GM18909 (cell line): ENCODE measurements at regions not wholly inside any gene's neighbourhood (a gene's known extent, or its start where the extent isn't known, plus 50 kb on each side); places are given as distances from the start of the nearest gene placed in this dataset.
"Not testable (repeated sequence)": the region's sequence is repeated elsewhere in the genome, so short reads cannot be mapped to it uniquely, and the experiment has no call there.

Source experiments
- ATAC-seq: cut with Tn5 transposase; IDR thresholded peaks from one replicate; pipeline ENCODE4 v1.9.1; 2021; ENCODE audit warnings: mild to moderate bottlenecking; ENCODE audit not compliant: unreplicated experiment, poor library complexity

DNA sequence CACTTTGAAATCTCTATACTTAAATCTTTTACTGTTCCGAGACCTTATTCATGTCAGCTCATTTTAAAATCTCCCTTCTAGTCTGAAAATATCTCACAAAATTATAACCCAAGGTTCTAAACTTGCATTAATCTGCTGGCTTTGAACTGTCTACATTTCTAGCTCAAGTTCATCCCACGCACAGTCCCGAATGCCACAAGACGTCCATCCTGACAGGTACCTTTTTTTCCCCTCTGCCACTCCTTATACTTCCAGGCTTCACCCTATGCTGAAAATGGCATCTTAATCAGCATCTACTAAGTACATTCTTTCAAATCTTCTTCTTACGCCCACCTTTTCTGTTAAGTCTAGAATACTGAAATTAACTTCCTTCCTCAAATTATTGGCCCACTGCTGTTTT, 259.2 kb upstream of the GALNTL6 start:
- ATAC-seq = no peak

DNA sequence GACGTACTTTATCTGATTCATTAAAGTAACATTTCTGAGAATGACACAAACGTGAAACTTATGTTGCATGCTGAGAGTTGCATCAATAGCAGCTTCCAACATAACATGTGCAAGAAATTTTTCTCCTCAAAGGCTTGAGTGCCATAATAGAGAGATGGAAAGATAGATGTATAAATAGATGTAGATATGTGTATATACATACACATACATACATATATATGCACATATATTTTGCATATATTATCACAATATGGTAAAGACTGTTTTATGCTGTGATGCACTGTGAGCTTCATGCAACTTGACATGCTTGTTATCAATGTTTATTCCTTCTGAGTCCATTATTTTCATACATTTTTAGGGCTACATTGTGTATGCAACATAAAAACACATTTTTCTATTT, 270.6 kb upstream of the GALNTL6 start:
- no peak for ATAC-seq

DNA sequence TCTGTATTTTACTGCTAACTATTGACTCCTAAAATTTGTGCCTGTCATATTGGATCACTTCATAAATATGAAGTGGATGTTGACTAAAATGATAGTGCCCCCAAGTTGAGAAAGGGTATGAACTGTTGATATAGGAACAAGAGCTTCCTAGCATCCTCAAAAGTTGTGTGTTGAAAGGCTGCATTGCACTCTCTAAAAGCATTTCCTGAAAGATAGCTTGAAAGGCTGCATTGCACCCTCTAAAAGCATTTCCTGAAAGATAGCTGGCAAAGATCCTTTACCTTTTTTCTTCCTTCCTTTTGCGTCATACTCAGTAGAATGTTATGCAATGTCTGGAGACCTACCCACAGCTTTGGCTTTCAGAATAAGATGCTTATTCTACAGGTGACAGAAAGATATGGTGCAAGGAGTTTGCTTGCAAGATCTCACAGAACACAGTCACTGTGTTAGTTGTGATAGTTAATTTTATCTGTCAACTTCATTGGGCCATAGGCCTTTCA, 274.6 kb upstream of the GALNTL6 start:
- no peak for ATAC-seq

DNA sequence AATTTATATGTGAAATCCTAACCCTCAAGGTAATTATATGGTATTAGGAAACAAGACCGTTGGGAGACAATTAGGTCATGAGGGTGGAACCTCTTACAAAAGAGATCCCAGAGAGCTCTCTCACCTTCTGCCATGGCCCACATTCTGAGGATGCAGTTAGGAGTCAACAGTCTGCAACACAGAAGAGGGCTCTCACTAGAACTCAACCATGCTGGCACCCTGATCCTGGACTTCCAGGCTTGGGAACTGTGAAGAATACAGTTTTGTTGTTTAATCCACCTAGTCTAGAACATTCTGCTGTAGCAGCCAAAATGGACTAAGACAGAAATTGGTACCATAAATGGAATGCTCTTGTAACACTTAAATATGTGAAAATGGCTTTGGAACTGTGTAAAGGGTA, 278.8 kb upstream of the GALNTL6 start:
- no peak for ATAC-seq

DNA sequence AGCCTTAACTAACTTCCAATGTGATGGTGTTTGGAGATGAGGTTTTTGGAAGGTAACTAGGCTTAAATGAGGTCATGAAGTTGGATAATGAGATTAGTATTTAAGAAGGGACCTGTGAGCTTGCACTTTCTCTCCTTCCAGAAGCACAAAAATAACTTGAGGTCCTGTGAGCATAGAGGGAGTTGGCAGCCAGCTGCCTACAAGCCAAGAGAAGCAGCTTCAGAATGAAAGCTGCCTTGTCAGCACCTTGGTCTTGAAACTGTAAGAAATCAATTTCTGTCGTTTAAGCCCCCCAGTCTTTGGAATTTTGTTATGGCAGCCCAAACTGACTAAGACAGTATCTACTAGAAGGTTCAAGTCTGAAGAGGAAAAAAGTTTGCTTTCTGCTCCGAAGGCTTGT, 280.2 kb upstream of the GALNTL6 start:
- ATAC-seq = no peak

DNA sequence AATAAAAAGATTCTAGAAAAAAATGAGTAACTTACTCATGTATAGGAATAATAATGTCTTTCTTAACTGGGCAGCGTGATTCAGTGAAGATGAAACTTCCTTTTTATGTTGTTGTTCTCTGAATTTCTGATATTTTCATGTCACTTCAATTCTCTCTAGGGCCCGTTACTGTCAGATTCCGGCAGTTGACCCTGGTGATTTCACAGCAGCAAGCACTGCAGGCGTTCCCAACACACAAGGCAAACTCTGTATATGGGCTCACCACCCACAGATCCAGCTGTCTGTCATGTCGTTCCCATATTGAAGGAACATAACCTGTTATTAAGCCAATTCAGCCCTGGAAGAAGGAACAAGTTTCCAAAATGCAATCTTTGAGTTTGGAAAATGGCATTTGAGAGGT, 288.3 kb upstream of the GALNTL6 start:
- ATAC-seq = no peak

DNA sequence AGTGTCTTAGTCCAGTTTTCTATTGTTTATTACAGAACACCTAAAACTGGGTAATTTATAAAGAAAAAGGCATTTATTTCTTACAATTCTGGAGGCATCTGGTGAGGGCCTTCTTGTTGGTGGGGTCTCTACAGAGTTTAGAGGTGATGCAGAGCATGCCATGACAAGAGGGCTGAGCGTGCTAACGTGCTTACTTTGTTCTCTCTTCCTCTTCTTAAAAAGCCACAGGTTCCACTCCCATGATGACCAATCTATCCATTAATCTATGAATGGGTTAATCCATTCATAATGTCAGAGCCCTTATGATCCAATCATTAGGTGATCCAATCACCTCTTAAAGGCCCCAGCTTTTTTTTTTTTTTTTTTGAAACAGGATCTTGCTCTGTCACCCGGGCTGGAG, 291.5 kb upstream of the GALNTL6 start:
- no peak for ATAC-seq

DNA sequence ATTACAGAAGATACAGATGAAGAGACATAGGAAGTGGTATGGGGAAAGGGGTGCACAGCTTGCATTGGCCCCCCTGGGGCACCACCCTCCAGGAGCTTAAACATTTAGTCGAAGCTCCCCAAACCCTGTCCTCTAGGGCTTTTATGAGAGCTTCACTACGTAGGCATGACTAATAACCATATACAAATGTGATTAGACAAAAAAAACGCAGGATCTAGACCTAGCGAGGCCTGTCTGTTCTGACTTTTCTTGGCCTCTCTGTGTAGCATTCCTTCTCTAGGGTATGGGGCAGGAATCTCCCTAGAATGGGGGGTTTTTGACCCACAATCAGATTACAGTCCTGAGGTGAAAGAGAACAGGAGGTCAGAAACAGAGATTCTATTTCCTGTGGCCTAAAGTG, 293.7 kb upstream of the GALNTL6 start:
- no peak for ATAC-seq

DNA sequence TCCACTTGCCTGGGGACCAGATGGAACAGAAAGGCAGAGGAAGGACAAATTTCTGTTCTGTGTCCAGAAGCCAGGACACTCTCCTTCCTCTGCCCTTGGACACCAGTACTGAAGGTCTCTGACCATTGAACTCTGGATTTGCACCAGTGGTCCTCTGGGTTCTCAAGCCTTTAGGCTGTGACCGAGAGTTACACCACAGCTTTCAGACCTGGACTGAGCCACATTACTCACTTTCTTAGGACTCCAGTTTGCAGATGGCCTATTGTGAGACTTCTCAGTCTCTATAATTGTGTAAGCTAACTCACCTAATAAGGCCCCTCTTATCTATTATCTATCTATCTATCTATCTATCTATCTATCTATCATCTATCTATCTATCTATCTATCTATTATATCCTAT, 295.3 kb upstream of the GALNTL6 start:
- no peak for ATAC-seq

DNA sequence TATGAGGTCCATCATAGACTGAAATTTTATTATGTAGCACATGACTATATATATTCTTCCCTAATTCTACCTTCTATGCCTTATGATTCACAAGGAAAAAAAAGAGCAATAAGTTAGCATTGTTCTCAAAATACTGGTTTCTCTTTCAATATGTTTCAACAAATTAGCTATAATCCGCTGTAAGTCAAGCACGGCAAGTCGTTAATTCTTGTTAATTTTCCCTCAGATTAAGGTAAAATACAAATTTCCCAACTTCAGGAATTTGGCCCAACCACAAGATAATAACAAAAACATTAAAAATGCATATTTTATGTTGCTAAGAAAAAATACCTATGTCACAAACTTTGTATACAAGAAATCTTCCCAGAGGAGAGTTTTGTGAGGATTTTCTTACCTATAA, 296.5 kb upstream of the GALNTL6 start:
- no peak for ATAC-seq

DNA sequence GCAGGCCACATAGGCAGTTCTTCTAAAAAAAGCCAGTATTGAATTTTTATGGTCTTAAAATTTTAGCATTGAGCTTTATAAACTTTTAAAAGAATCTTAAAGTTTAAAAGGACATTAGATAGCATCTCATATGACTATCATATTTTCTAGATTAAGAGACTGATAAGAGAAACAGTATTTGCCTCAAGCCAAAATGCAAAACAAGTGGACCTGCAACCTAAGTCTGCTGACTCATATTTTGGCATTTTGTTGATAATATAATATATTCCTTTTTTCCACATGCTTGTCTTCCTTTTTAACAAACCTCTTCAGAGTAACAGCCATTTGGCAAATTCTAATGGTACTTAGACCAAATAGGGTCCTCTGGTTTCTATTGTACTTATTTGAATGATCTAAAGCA, 328.5 kb upstream of the GALNTL6 start:
- no peak for ATAC-seq

DNA sequence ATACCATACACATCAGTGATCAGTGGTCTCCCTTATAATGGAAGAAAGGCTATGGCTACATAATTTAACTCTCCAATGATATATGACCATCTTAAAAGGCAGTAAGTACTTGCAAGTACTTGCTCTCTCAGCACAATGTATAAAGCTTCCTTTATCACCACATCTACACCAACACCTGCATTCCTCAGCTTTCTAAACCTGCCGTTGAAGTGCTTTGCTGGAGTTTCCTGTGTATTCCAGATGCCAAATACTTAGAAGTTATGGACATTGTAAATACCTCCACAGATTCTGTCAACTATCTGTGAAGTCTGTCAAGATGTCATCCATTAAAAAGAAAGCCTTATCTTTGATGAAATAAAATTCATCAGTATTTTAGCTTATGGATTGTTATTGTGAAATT, 335.0 kb upstream of the GALNTL6 start:
- no peak for ATAC-seq

DNA sequence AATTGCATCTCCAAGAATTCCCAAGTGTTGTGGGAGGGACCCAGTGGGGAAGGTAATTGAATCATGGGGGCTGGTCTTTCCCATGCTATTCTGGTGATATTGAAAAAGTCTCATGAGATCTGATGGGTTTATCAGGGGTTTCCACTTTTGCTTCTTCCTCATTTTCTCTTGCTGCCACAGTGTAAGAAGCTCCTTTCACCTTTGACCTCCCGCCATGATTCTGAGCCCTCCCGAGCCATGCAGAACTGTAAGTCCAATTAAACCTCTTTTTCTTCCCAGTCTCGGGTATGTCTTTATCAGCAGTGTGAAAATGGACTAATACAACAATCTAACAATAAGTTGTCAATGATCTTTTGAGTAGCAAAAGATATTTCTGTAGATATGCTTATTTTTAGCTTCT, 338.1 kb upstream of the GALNTL6 start:
- not testable (repeated sequence) for ATAC-seq

DNA sequence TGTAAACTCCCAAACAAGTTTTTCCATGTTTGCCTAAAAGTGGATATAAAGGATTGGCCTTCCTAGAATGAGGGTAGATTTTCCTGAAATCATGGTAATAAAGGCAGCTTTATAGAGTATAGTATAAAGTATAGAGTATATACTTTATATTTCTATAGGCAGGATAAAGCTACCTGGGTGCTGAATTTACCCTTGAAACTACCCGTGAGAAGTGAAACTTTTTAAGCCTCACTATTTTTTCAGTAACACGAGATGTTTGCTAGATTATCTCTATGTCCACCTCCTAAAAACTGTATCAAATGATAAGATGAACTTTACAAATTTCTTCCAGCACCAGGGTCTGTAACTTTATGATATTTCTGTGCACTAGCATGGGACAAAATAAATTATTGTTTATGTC, 340.0 kb upstream of the GALNTL6 start:
- no peak for ATAC-seq

DNA sequence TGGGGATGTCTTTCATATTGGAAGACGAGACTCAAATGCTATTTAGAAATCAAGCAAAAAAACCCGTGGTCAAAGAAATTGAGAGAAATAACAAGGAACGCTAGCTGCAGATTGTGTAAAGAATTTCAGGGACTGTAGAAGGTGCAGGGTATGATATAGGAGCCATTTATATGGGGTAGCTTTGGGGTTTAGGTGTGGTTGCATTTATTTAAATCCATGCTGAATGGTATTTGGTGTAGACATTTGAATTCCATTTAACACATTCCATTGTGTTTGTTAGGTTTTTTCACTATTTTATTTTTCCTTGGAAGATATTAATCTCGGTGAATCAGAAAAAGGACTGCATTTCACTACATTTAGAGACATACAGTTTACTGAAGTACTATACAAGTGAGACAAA, 341.0 kb upstream of the GALNTL6 start:
- no peak for ATAC-seq

DNA sequence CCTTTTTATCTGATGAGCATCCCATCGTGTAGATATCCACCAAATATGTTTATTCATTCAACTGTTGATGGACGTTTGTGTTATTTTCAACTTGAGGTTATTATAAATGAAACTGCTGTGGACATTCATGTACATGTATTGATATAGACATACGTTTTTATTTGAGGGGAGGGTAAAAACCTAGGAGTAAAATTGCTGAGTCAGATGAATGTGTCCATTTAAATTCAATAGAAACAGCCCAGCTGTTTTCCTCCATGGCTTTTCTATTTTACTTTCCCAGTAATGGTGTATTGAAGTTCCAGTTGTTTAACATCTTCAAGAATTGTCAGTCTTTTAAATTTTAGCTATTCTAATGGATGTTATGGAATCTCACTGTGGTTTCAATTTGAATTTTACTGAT, 348.7 kb upstream of the GALNTL6 start:
- no peak for ATAC-seq

DNA sequence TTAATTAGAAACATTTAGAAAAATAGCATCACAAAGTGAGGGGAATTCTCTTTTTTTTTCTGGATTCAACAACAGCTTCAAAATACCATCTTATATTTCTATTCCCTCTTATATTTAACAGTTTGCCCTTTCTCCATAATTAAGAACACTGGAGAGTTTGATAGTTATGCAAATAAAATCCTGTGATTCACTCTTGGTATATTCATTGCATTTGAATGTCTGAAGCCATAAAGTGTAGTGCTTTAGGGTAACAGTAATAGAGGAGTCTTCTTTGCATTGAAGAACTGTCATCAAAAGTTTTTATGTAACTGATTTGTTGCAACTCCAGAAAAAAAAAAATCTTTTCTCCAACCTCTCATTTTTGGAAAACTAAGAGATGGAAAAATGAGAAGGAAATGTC, 352.0 kb upstream of the GALNTL6 start:
- no peak for ATAC-seq

DNA sequence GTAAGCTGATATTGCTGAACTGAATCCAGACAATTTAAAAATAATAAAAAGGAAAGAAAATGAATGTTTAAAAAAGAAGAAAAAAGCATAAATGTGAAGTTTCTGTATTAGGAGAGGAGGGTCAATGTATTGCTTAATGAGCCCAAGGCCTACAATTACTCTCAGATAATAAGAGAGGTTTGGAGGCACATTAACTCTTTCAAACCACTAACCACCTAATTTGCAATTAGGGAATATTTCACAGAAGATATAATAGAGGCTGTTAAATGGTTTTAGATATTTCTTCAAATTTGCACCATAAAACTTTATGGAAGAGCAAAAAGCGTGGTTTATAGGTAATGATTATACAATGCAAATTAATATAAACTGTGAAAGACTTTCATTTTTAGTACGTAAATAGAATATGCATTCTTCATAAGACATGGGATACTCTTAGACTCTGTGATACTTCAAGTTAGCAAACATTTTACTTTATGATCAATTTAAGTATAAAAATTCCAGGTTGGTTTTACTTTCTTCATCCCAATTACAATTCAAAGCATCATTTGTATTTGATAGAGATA, 364.2 kb upstream of the GALNTL6 start:
- ATAC-seq = no peak

DNA sequence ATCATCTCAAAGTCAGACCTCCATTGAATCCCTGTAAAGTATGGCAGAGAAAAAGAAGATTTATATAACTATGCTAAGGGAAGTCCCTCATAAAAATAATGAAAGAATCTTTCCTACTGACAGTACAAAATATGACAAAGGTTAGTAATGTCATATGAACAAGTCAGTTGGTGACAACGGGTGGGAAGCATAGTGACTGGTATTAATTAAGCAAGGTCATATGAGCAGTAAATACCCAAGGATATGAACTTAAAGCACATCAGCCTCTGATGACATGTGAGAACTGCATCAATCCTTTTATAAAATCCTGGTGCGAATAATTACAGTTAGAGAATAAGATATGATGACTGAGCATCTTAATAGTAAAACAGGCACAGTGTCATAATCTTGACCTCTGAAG, 364.8 kb upstream of the GALNTL6 start:
- ATAC-seq = no peak

DNA sequence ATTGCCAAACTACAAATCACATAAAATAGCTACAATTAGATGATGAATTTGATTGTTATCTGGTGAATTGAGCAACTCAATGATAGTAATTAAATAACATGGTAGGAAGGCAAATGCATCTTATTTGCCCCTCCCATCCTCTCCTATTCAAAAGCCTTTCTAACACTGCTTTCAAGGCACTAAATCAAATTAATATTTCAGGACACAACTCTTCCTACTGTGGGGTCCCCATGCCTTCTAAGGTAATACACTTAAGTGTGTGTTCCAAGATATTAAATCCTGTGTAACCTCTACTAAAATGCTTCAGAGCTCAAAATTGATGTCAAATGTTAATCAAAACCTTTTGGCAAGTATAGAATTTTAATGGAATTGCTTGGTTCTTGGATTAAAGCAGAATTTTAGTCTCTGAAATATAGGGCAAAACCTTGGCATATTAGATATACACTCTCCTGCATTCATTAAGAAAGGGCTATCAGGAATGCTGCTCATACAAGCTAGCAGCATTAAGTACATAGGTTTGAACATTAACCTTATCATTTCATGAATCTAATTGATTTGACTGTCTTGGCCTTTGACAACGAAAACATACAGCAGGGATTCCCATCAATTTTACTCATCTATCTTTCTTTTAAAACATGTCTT, 371.8 kb upstream of the GALNTL6 start:
- ATAC-seq = no peak

DNA sequence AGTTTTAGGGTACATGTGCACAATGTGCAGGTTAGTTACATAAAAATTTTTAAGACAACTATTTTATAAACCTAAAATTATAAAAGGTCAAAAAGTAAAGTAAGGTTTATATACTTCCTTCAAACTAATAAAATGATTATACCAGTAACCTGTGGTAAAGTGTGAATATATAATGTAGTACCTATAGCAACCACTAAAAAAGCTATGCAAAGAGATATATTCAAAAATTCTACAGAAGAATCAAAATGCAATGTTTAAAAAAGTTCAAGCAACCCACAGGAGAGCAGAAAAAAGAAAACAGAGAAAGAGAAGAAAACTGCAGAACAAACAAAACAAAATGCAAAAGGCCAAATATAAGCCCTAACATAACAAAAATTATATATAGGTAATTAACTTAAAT, 379.5 kb upstream of the GALNTL6 start:
- ATAC-seq = no peak

DNA sequence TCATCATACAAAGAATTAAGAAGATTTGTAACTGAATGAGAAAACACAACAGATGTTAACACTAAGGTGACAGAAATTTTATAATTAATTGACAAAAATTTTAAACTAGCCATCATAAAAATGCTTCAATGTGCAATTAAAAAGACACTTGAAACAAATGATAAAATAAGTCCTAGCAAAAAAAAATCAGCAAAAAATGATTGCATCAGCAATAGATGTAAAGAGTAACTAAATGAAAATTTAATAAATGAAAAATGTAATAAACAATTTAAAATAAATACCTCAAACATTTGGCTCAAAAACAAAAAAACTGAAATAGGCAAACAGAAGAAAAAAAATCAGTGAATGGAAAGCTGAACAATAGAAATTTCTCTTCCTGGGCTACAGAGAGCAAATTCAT, 380.7 kb upstream of the GALNTL6 start:
- no peak for ATAC-seq

DNA sequence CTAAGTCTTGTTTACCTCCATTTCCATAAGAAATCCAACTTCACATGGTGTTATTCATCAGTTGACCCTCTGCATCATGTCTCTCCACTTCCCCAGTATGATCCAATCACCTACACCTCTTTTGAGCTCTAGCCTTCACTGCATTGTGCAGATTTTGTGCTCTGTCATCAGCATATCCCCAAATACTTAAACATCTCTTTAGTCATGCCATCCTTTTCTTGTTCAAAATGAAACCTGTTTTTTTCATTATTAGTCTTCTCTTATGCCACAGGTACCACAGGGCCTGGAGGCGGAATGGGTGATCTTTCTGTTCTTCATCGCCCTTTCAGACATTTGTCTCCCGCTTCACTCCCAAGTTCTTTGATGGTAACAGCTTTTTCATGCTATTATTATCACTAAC, 382.7 kb upstream of the GALNTL6 start:
- peak; percentile 89 for ATAC-seq
